ENCODE measurements at regions not wholly inside any gene's neighbourhood (a gene's known extent, or its start where the extent isn't known, plus 50 kb on each side); places are given as distances from the start of the nearest gene placed in this dataset.

- DNase-seq (ENCODE audit: low spot score), result no peak
These were observed 270.8 kb downstream of the PTTG2 start for GRCh38 chr4:38230821-38231563.

GRCh38 chr4:38231626-38232025, 271.4 kb downstream of the PTTG2 start:
- DNase-seq (ENCODE audit: low spot score), result no peak

- DNase-seq (ENCODE audit: low spot score), result no peak
These were observed 272.5 kb downstream of the PTTG2 start for GRCh38 chr4:38232741-38233140.

- DNase-seq (ENCODE audit: low spot score), result no peak
These were observed 273.7 kb downstream of the PTTG2 start for GRCh38 chr4:38233727-38234480.

- no peak for DNase-seq (ENCODE audit: low spot score)
These were observed 275.2 kb downstream of the PTTG2 start for GRCh38 chr4:38235354-38235753.

GRCh38 chr4:38236003-38236402, 275.8 kb downstream of the PTTG2 start:
- no peak for DNase-seq (ENCODE audit: low spot score)

GRCh38 chr4:38236503-38236902, 276.3 kb downstream of the PTTG2 start:
- no peak for DNase-seq (ENCODE audit: low spot score)

GRCh38 chr4:38237139-38237538, 276.9 kb downstream of the PTTG2 start:
- DNase-seq (ENCODE audit: low spot score), result no peak

GRCh38 chr4:38241541-38241940, 281.3 kb downstream of the PTTG2 start:
- no peak for DNase-seq (ENCODE audit: low spot score)

GRCh38 chr4:38242101-38242500, 281.9 kb downstream of the PTTG2 start:
- no peak for DNase-seq (ENCODE audit: low spot score)

GRCh38 chr4:38242822-38243387, 282.7 kb downstream of the PTTG2 start:
- peak; percentile 6 for DNase-seq (ENCODE audit: low spot score)

- DNase-seq (ENCODE audit: low spot score), result no peak
These were observed 283.3 kb downstream of the PTTG2 start for GRCh38 chr4:38243388-38244053.

GRCh38 chr4:38254825-38255224, 294.6 kb downstream of the PTTG2 start:
- no peak for DNase-seq (ENCODE audit: low spot score)

- DNase-seq (ENCODE audit: low spot score), result no peak
These were observed 295.4 kb downstream of the PTTG2 start for GRCh38 chr4:38255572-38255971.

- no peak for DNase-seq (ENCODE audit: low spot score)
These were observed 306.4 kb downstream of the PTTG2 start for GRCh38 chr4:38266616-38267015.

GRCh38 chr4:38268108-38268820, 308.1 kb downstream of the PTTG2 start:
- DNase-seq (ENCODE audit: low spot score), result no peak

- no peak for DNase-seq (ENCODE audit: low spot score)
These were observed 308.6 kb downstream of the PTTG2 start for GRCh38 chr4:38268837-38269236.

- no peak for DNase-seq (ENCODE audit: low spot score)
These were observed 313.2 kb downstream of the PTTG2 start for GRCh38 chr4:38273407-38273806.

GRCh38 chr4:38275331-38276100, 315.3 kb downstream of the PTTG2 start:
- no peak for DNase-seq (ENCODE audit: low spot score)

GRCh38 chr4:38278255-38278654, 318.1 kb downstream of the PTTG2 start:
- no peak for DNase-seq (ENCODE audit: low spot score)

GRCh38 chr4:38279077-38279476, 318.9 kb downstream of the PTTG2 start:
- DNase-seq (ENCODE audit: low spot score), result no peak

Data from CD4-positive, alpha-beta T cell treated with Interleukin-2 at 100 ng/mL for 4 hours (primary cell).